A673 (cell line): ENCODE measurements at regions not wholly inside any gene's neighbourhood (a gene's known extent, or its start where the extent isn't known, plus 50 kb on each side); places are given as distances from the start of the nearest gene placed in this dataset.

ENCODE experiments used
- BruUV-seq: library from RNA; stranded (reverse); fragments of 400-500 nt; replicated peaks from 2 replicates; lab custom pipeline; 2021; lab: Mats Ljungman, UMichigan
- CTCF ChIA-PET: fragments of 300-600 bp; sonication (Branson Sonifier 250); formaldehyde crosslinking; loops from one replicate; lab custom pipeline; 2022; ENCODE audit warnings: antibody characterized with exemption; lab: Charles Lee
- POLR2A ChIA-PET: fragments of 300-600 bp; sonication (Branson Sonifier 250); formaldehyde crosslinking; loops from one replicate; lab custom pipeline; 2022; ENCODE audit warnings: antibody characterized with exemption; ENCODE audit not compliant: low non-redundant PET; lab: Charles Lee
- DNase-seq: peaks from one replicate; pipeline ENCODE4 v3.0.0-alpha.2; 2015; ENCODE audit warnings: low spot score
- H3K27ac ChIP-seq: fragments of 200-600 bp; sonication (generic); 2 replicates; pipeline ENCODE4 v1.5.1; 2016; ENCODE audit warnings: mixed run types, low read depth, mild to moderate bottlenecking, mixed read lengths, antibody characterized with exemption, low read length; ENCODE audit not compliant: poor library complexity, severe bottlenecking
- H3K27me3 ChIP-seq: fragments of 200-600 bp; sonication (generic); replicated peaks from 2 replicates; pipeline ENCODE4 v1.6.1; 2017; ENCODE audit warnings: mixed run types, low read depth, mild to moderate bottlenecking, mixed read lengths, antibody characterized with exemption, low read length; ENCODE audit not compliant: insufficient read depth, poor library complexity
- H3K36me3 ChIP-seq: fragments of 200-600 bp; sonication (generic); 2 replicates; pipeline ENCODE4 v1.6.1; 2016; ENCODE audit warnings: mixed run types, mild to moderate bottlenecking, mixed read lengths, antibody characterized with exemption, low read length; ENCODE audit not compliant: insufficient read depth, poor library complexity, severe bottlenecking
- H3K4me1 ChIP-seq: fragments of 200-600 bp; sonication (generic); 2 replicates; pipeline ENCODE4 v1.6.1; 2017; ENCODE audit warnings: mixed run types, mild to moderate bottlenecking, mixed read lengths, antibody characterized with exemption, low read length; ENCODE audit not compliant: insufficient read depth, poor library complexity, severe bottlenecking
- H3K4me3 ChIP-seq: fragments of 200-600 bp; sonication (generic); 2 replicates; pipeline ENCODE4 v1.5.1; 2016; ENCODE audit warnings: low read depth, mixed run types, mild to moderate bottlenecking, mixed read lengths, low read length; ENCODE audit not compliant: poor library complexity, severe bottlenecking
- H3K9me3 ChIP-seq: fragments of 200-600 bp; sonication (generic); 2 replicates; pipeline ENCODE4 v1.6.1; 2016; ENCODE audit warnings: mixed run types, low read depth, mild to moderate bottlenecking, mixed read lengths, antibody characterized with exemption, low read length; ENCODE audit not compliant: poor library complexity, severe bottlenecking
- EZH2 ChIP-seq: fragments of 200-600 bp; sonication (generic); IDR thresholded peaks from 2 replicates; pipeline ENCODE4 v1.6.1; 2017; ENCODE audit warnings: borderline replicate concordance, low read depth, mild to moderate bottlenecking, mixed read lengths, antibody characterized with exemption, low read length; ENCODE audit not compliant: poor library complexity, severe bottlenecking
- intact Hi-C: fragments of 100-400 bp; cut with micrococcal nuclease; formaldehyde crosslinking; loops from one replicate; pipeline ENCODE4 v1.10.0; 2022; ENCODE audit not compliant: unreplicated experiment
- TF ChIP-seq, protein P1 (sequence below): fragments of 300-800, 200-600 bp; sonication (generic); conservative IDR thresholded peaks from 2 replicates; pipeline ENCODE4 v1.5.1; 2017; ENCODE audit warnings: low read depth, mild to moderate bottlenecking, antibody characterized with exemption, low read length, moderate library complexity, mixed read lengths

DNA sequence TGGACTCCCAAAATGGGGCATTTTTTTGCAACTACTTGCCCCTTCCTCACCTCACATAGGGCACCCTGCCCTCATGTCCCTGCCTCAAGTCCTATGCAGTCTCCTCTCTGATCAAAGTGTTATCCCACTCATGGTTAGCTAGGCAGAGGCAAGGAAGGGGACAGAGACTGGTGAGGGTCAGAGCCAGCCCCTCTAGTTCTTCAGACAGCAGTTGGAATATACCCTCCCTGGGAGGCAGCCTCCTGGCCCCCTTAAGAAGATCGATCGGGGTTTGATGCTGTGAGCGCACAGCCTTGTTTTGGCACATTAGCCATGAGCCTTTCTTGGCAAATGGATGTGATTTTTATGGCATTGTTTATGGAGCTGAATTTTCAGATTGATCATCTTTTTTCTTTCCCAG, 436.9 kb downstream of the BUD13 start:
- intact Hi-C loops: no loop called here
- no peak overlapping the region for H3K4me3 ChIP-seq
- H3K36me3 ChIP-seq: no peaks in the 10 kb centered on the region
- CTCF ChIA-PET: no interaction called here
- BruUV-seq: no TSS peak
- TF ChIP-seq, protein P1, sequence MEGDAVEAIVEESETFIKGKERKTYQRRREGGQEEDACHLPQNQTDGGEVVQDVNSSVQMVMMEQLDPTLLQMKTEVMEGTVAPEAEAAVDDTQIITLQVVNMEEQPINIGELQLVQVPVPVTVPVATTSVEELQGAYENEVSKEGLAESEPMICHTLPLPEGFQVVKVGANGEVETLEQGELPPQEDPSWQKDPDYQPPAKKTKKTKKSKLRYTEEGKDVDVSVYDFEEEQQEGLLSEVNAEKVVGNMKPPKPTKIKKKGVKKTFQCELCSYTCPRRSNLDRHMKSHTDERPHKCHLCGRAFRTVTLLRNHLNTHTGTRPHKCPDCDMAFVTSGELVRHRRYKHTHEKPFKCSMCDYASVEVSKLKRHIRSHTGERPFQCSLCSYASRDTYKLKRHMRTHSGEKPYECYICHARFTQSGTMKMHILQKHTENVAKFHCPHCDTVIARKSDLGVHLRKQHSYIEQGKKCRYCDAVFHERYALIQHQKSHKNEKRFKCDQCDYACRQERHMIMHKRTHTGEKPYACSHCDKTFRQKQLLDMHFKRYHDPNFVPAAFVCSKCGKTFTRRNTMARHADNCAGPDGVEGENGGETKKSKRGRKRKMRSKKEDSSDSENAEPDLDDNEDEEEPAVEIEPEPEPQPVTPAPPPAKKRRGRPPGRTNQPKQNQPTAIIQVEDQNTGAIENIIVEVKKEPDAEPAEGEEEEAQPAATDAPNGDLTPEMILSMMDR: no peak
- TF ChIP-seq EZH2: no peak
- H3K27me3 ChIP-seq: no peaks in the 10 kb centered on the region
- no peak for DNase-seq
- H3K9me3 ChIP-seq: no peaks in the 10 kb centered on the region
- no peaks in the 10 kb centered on the region for H3K4me1 ChIP-seq
- POLR2A ChIA-PET: no interaction called here
- H3K27ac ChIP-seq: no peak overlapping the region

DNA sequence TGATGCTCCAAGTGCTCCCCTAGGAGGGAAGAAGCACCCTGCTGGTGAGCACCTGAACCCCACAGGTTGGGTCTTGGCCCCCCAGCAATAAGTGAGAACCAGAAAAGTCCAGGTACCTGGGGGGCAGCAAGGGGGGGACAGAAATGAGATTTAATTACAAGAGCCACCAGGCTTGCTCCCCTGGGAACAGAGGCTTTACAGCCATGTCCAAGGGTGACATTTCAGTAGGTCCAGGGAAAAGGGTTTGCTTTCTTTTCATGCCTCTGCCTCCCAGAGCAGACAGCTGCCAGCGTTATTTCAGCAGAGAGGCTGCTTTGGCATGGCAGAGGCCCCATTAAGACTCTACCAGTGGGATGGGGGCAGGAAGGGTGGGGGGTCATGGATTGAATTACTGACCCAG, 437.7 kb downstream of the BUD13 start:
- ChIA-PET POLR2A (no interaction called here), CTCF (interaction anchor here (0.7 kb wide), 1 partner anchor 40 kb away, joined by 9 read pairs; no protein-coding TSS in a partner anchor)
- no peaks in the 10 kb centered on the region for H3K9me3 ChIP-seq
- H3K4me1 ChIP-seq: no peaks in the 10 kb centered on the region
- H3K4me3 ChIP-seq: no peak overlapping the region
- no peaks in the 10 kb centered on the region for H3K27me3 ChIP-seq
- no peak for DNase-seq
- intact Hi-C loops: no loop called here
- H3K36me3 ChIP-seq: no peaks in the 10 kb centered on the region
- TF ChIP-seq, protein P1: no peak
- no peak for TF ChIP-seq EZH2
- no peak overlapping the region for H3K27ac ChIP-seq
- no TSS peak for BruUV-seq

DNA sequence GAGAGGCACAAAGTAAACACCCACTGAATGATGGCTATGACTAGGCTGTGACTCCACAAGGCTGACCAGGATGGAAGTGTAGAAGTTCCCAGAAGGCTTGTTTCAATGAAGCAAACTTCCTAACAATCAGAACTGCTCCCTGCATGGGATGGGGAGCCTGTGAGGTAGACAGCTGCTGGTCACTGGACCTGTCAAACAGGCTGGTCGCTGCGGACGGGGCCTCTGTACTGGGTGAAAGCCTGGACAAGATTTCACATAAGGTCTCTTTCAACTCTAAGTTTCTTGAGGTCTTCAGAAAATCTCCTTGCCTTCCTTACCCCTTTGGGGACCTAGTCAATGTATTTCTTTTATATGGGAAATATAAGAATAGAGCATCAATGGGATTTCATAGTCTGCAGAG, 438.2 kb downstream of the BUD13 start:
- TF ChIP-seq EZH2: no peak
- TF ChIP-seq, protein P1: no peak
- ChIA-PET CTCF (interaction anchor here (0.7 kb wide), 1 partner anchor 40 kb away, joined by 9 read pairs; no protein-coding TSS in a partner anchor), POLR2A (no interaction called here)
- intact Hi-C loops: no loop called here
- Histone ChIP-seq H3K9me3 (no peaks in the 10 kb centered on the region), H3K27ac (no peak overlapping the region), H3K27me3 (no peaks in the 10 kb centered on the region), H3K4me1 (no peaks in the 10 kb centered on the region), H3K4me3 (no peak overlapping the region), H3K36me3 (no peaks in the 10 kb centered on the region)
- no TSS peak for BruUV-seq
- DNase-seq: no peak
